Sigmoid colon (tissue), 4 donors: ENCODE measurements at regions not wholly inside any gene's neighbourhood (a gene's known extent, or its start where the extent isn't known, plus 50 kb on each side); places are given as distances from the start of the nearest gene placed in this dataset.

Experiments used
- POLR2A ChIP-seq, 2 donors: fragments of 450-650 bp; IDR thresholded peaks; one replicate each; pipeline ENCODE4 v1.6.1; 2016; ENCODE audit warnings: antibody characterized with exemption in 2 of 2, mild to moderate bottlenecking in 2 of 2, moderate library complexity in 2 of 2
- POLR2AphosphoS5 ChIP-seq, 4 donors: sonication (generic); formaldehyde crosslinking; IDR thresholded peaks; one replicate each; pipeline ENCODE4 v1.6.1; 2017; ENCODE audit warnings: antibody characterized with exemption in 4 of 4

DNA sequence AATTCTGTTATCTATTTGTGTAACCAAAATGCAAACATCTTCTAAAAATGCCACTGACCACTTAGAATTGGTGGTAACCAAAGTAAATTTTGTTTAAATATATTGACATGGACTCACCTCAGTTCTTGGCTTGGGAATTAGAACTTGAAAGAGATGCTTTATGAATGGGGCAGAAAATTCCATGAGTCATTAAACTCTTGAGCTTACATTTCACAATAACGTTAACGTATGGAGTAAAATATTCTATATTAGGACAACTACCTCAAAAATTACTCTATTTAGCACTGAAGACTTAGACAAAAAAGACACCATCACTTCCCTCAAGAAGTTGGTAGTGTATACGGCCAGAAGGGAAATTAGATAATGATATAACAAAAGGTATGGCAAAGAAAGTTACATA, 752.2 kb upstream of the MARCKS start:
- TF ChIP-seq POLR2A (IDR thresholded peaks at IDR 0.05) (no peak), POLR2AphosphoS5 (IDR thresholded peaks at IDR 0.05) (no peak)
